A549 (cell line): ENCODE measurements at regions not wholly inside any gene's neighbourhood (a gene's known extent, or its start where the extent isn't known, plus 50 kb on each side); places are given as distances from the start of the nearest gene placed in this dataset.

Source experiments
- POLR2A ChIP-seq: IDR thresholded peaks from 2 replicates; pipeline ENCODE4 v1.6.1; 2012; ENCODE audit warnings: mild to moderate bottlenecking, low read length
- ZFP36 ChIP-seq: fragments of 450-650 bp; IDR thresholded peaks from 2 replicates; pipeline ENCODE4 v1.6.1; 2014; ENCODE audit warnings: borderline replicate concordance; ENCODE audit not compliant: partially characterized antibody

DNA sequence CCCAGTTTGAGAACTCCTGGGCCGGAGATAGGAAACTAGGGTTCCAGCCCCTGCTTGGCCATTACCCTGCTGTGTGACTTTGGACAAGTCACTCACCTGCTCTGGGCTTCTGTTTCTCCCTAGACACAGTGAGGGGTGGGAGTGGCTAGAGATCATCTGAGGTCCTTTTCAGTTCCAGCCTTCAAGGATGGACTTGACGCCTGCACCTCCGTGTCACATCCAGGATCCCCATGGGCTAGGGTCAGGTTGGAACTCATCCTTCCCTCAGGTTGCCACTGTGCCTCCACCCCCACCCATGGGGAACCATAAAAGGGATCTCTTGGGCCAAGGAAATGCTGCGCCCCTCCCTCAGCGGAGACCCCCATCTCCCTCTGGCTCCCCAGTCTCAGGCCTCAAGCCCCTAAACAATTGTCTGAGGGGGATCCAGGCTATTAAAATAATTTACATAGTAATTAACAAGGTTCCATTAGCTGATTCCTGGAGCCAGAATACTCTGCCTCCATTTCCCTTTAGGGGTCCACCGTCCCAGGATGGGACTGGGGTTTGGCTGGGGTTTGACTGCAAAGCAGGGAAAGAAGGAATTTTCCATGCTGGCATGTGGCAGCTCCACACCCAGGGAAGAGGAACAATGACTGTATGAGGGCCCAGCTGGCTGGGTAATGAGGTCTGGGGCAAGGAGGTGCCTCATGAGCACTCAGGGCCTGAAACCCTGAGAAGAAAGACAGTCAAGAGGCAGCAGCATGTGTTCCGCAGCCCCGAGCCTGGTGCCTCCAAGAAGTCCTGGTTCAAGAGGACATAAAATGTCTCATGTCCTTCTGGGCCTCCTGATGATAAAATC lies 177.7 kb downstream of the SMAD6 start:
- peak; percentile 44 for TF ChIP-seq ZFP36
- TF ChIP-seq POLR2A: no peak
